HUES6 (cell line): ENCODE measurements at regions not wholly inside any gene's neighbourhood (a gene's known extent, or its start where the extent isn't known, plus 50 kb on each side); places are given as distances from the start of the nearest gene placed in this dataset.
A peak's percentile ranks its signal among the peaks of the same experiment; 100 is the strongest.

Source experiments
- H3K27ac ChIP-seq: 2 replicates; pipeline ENCODE4 v1.7.0; 2013; ENCODE audit warnings: low read depth, mild to moderate bottlenecking, low read length, inconsistent platforms
- H3K27me3 ChIP-seq: 2 replicates; pipeline ENCODE4 v1.6.1; 2013; ENCODE audit warnings: low read length; ENCODE audit not compliant: control insufficient read depth, insufficient read depth
- H3K36me3 ChIP-seq: 2 replicates; pipeline ENCODE4 v1.6.1; 2013; ENCODE audit warnings: low read length; ENCODE audit not compliant: control insufficient read depth, insufficient read depth
- H3K4me1 ChIP-seq: 2 replicates; pipeline ENCODE4 v1.6.1; 2013; ENCODE audit warnings: low read length; ENCODE audit not compliant: control insufficient read depth, insufficient read depth
- H3K4me3 ChIP-seq: 2 replicates; pipeline ENCODE4 v1.5.1; 2013; ENCODE audit warnings: low read depth, low read length
- H3K9ac ChIP-seq: one replicate; pipeline ENCODE4 v1.6.1; 2013; ENCODE audit warnings: mild to moderate bottlenecking, low read length
- H3K9me3 ChIP-seq: 2 replicates; pipeline ENCODE4 v1.6.1; 2013; ENCODE audit warnings: low read depth, low read length; ENCODE audit not compliant: control insufficient read depth, insufficient read depth

GRCh38 chr5:175598774-175599173 lies 59.1 kb upstream of the HRH2 start:
- no peaks in the 10 kb centered on the region for H3K27me3 ChIP-seq
- peaks cover 12% of the 10 kb centered on the region for H3K4me1 ChIP-seq
- no peak overlapping the region for H3K27ac ChIP-seq
- H3K4me3 ChIP-seq, result no peak overlapping the region
- H3K9me3 ChIP-seq, result 0 out of 2 replicates have a peak, but pooled peaks cover 2% of the 10 kb centered on the region
- H3K36me3 ChIP-seq, result no peaks in the 10 kb centered on the region
- H3K9ac ChIP-seq, result no peak overlapping the region

GRCh38 chr5:175599210-175599609 lies 58.7 kb upstream of the HRH2 start:
- Histone ChIP-seq H3K36me3 (no peaks in the 10 kb centered on the region), H3K4me3 (no peak overlapping the region), H3K9me3 (0 out of 2 replicates have a peak, but pooled peaks cover 2% of the 10 kb centered on the region), H3K27ac (no peak overlapping the region), H3K9ac (no peak overlapping the region), H3K4me1 (peaks cover 12% of the 10 kb centered on the region), H3K27me3 (no peaks in the 10 kb centered on the region)

GRCh38 chr5:175603987-175604739 lies 53.7 kb upstream of the HRH2 start:
- Histone ChIP-seq H3K4me1 (peaks cover 4% of the 10 kb centered on the region; the same call in 1 of the 2 replicates), H3K36me3 (0 out of 2 replicates have a peak, but pooled peaks cover 4% of the 10 kb centered on the region), H3K27ac (peak overlapping the region; percentile 66), H3K27me3 (no peaks in the 10 kb centered on the region), H3K4me3 (peak overlapping the region; percentile 11; the same call in 1 of the 2 replicates), H3K9ac (peak overlapping the region; percentile 27), H3K9me3 (peaks cover 14% of the 10 kb centered on the region)

- H3K27ac ChIP-seq, result no peak overlapping the region
- H3K9me3 ChIP-seq, result peaks cover 14% of the 10 kb centered on the region
- no peak overlapping the region for H3K9ac ChIP-seq
- no peak overlapping the region for H3K4me3 ChIP-seq
- peaks cover 4% of the 10 kb centered on the region; the same call in 1 of the 2 replicates for H3K4me1 ChIP-seq
- H3K36me3 ChIP-seq, result 0 out of 2 replicates have a peak, but pooled peaks cover 4% of the 10 kb centered on the region
- H3K27me3 ChIP-seq, result no peaks in the 10 kb centered on the region
Measured at GRCh38 chr5:175606409-175606808, 51.5 kb upstream of the HRH2 start.
